Endothelial cell of umbilical vein (primary cell): ENCODE measurements at regions not wholly inside any gene's neighbourhood (a gene's known extent, or its start where the extent isn't known, plus 50 kb on each side); places are given as distances from the start of the nearest gene placed in this dataset.

Experiments used
- BruUV-seq: library from RNA; stranded (reverse); fragments of 400-500 nt; replicated peaks from 2 replicates; lab custom pipeline; 2021; lab: Mats Ljungman, UMichigan
- CTCF ChIA-PET: fragments of 300-600, 350-600 bp; sonication (Branson Sonifier 250); formaldehyde crosslinking; loops from one replicate; lab custom pipeline; 2021; ENCODE audit warnings: antibody characterized with exemption, inconsistent platforms; lab: Charles Lee
- POLR2A ChIA-PET: fragments of 300-600, 350-600 bp; sonication (Branson Sonifier 250); formaldehyde crosslinking; loops from one replicate; lab custom pipeline; 2021; ENCODE audit warnings: antibody characterized with exemption, inconsistent platforms; lab: Charles Lee
- DNase-seq: peaks from one replicate; pipeline ENCODE4 v3.0.0-alpha.2; 2011; ENCODE audit warnings: low read depth, low spot score
- FAIRE-seq: peaks from 2 replicates; lab custom pipeline; 2011; peaks lifted over from hg19 to GRCh38; lab: Jason Lieb, UNC
- H2AFZ ChIP-seq: 2 replicates; pipeline ENCODE4 v1.6.0; 2012; ENCODE audit warnings: low read depth, low read length, control low read depth, inconsistent platforms
- H3K27ac ChIP-seq: 2 replicates; pipeline ENCODE4 v1.5.1; 2011; ENCODE audit warnings: low read depth, mild to moderate bottlenecking, control low read depth, low read length, moderate library complexity; ENCODE audit not compliant: insufficient read depth
- H3K27me3 ChIP-seq, 2 experiments: 2 replicates each; pipeline versions ENCODE4 v1.6.0 to v1.6.1; 2011; ENCODE audit warnings: low read length in 2 of 2, mixed read lengths in 1 of 2; ENCODE audit not compliant: control insufficient read depth in 2 of 2, insufficient read depth in 2 of 2
- H3K36me3 ChIP-seq, 2 experiments: 2 replicates in 1 of 2; 3 replicates in 1 of 2; pipeline ENCODE4 v1.5.1; 2011; ENCODE audit warnings: low read length in 2 of 2, mild to moderate bottlenecking in 1 of 2, moderate library complexity in 1 of 2; ENCODE audit not compliant: control insufficient read depth in 2 of 2, insufficient read depth in 2 of 2; ENCODE audit errors: extremely low read depth in 1 of 2
- H3K4me1 ChIP-seq: 3 replicates; pipeline ENCODE4 v1.5.1; 2011; ENCODE audit warnings: mild to moderate bottlenecking, low read length; ENCODE audit not compliant: control insufficient read depth, insufficient read depth; ENCODE audit errors: extremely low read depth
- H3K4me2 ChIP-seq: 2 replicates; pipeline ENCODE4 v1.6.1; 2011; ENCODE audit warnings: low read length, control low read depth, mixed read lengths; ENCODE audit not compliant: insufficient read depth
- H3K4me3 ChIP-seq, 3 experiments: fragments of 200-600 bp in 1 of 3; sonication (generic), shearing (Covaris generic) in 1 of 3; replicated peaks in 1 of 3; 2 replicates each; pipeline ENCODE4 v1.5.1; 2011 to 2016; ENCODE audit warnings: control low read depth in 3 of 3, low read length in 3 of 3, mild to moderate bottlenecking in 2 of 3, inconsistent platforms in 1 of 3, low read depth in 1 of 3, moderate library complexity in 1 of 3; ENCODE audit not compliant: insufficient read depth in 1 of 3
- H3K79me2 ChIP-seq: 2 replicates; pipeline ENCODE4 v1.6.0; 2012; ENCODE audit warnings: low read length, inconsistent platforms; ENCODE audit not compliant: control insufficient read depth, insufficient read depth
- H3K9ac ChIP-seq: replicated peaks from 2 replicates; pipeline ENCODE3; 2011; ENCODE audit warnings: low read length, control low read depth; ENCODE audit not compliant: insufficient read depth; ENCODE audit errors: extremely low read depth
- H3K9me1 ChIP-seq: replicated peaks from 3 replicates; pipeline ENCODE4 v1.6.0; 2011; ENCODE audit warnings: mild to moderate bottlenecking, low read length; ENCODE audit not compliant: control insufficient read depth, insufficient read depth; ENCODE audit errors: extremely low read depth
- H3K9me3 ChIP-seq: replicated peaks from 2 replicates; pipeline ENCODE4 v1.5.1; 2012; ENCODE audit warnings: low read length, inconsistent platforms; ENCODE audit not compliant: control insufficient read depth, insufficient read depth
- H4K20me1 ChIP-seq: replicated peaks from 2 replicates; pipeline ENCODE3; 2011; ENCODE audit warnings: mild to moderate bottlenecking, low read length; ENCODE audit not compliant: control insufficient read depth, insufficient read depth; ENCODE audit errors: extremely low read depth
- EZH2 ChIP-seq: IDR thresholded peaks from 2 replicates; pipeline ENCODE4 v1.6.1; 2012; ENCODE audit warnings: borderline replicate concordance, low read depth, mild to moderate bottlenecking, moderate library complexity, low read length, inconsistent platforms; ENCODE audit not compliant: severe bottlenecking
- FOS ChIP-seq: IDR thresholded peaks from 2 replicates; pipeline ENCODE4 v1.6.1; 2011; ENCODE audit warnings: mild to moderate bottlenecking, low read length, moderate library complexity, borderline replicate concordance; ENCODE audit not compliant: insufficient read depth
- GATA2 ChIP-seq: IDR thresholded peaks from 2 replicates; pipeline ENCODE4 v1.7.0; 2011; ENCODE audit warnings: low read depth, mild to moderate bottlenecking, moderate library complexity, mixed read lengths, low read length; ENCODE audit not compliant: insufficient read length, insufficient read depth
- JUN ChIP-seq: IDR thresholded peaks from 2 replicates; pipeline ENCODE4 v1.6.1; 2011; ENCODE audit warnings: borderline replicate concordance, low read depth; ENCODE audit not compliant: insufficient read length, insufficient read depth
- POLR2A ChIP-seq: IDR thresholded peaks from 2 replicates; pipeline ENCODE4 v1.6.1; 2012; ENCODE audit warnings: low read depth, mild to moderate bottlenecking, control low read depth, low read length
- POLR2AphosphoS5 ChIP-seq: IDR thresholded peaks from 2 replicates; pipeline ENCODE4 v1.6.1; 2012; ENCODE audit warnings: low read depth, mild to moderate bottlenecking, control low read depth, low read length, moderate library complexity; ENCODE audit not compliant: insufficient read depth
- dilution Hi-C: fragments of 300-500 bp; cut with MboI; formaldehyde crosslinking; loops from one replicate; pipeline ENCODE4 v1.15.0; 2019; ENCODE audit warnings: low sequenced_read_pairs; ENCODE audit not compliant: extremely low pct_ligation_motif_present
- intact Hi-C: fragments of 100-400 bp; cut with micrococcal nuclease; formaldehyde crosslinking; loops from one replicate; pipeline ENCODE4 v1.10.0; 2022
- TF ChIP-seq, protein P1 (sequence below), 2 donors: IDR thresholded peaks; 1 replicate in 1 of 2; 2 replicates in 1 of 2; pipeline ENCODE4 v1.5.1; 2011; ENCODE audit warnings: low read length in 2 of 2, mild to moderate bottlenecking in 2 of 2, moderate library complexity in 2 of 2, control low read depth in 1 of 2, inconsistent platforms in 1 of 2, low read depth in 1 of 2; ENCODE audit not compliant: insufficient read depth in 1 of 2; ENCODE audit errors: extremely low read depth in 1 of 2
- TF ChIP-seq, protein P2 (sequence below): IDR thresholded peaks from 2 replicates; pipeline ENCODE4 v1.6.1; 2011; ENCODE audit not compliant: insufficient read depth, insufficient read length

DNA sequence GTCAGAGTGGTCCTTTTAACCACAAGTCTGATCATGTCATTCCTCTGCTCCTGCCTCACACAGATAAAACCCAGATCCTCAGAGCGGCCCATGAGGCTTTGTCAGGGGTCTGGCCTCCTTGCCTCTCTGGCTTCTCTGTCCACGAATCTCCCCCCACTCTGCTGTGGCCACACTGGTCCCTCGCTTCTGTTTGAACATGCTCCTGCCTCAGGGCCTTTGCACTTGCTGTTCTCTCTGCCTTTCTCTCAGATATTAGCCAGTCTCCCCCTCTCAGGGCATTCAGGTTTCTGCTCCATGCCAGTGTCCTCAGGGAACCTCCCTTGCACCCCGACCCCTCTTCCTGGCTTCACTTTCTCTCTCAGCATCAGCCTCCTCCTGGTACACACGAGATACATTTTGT is 518.5 kb downstream of the PREX1 start:
- dilution Hi-C loops, result no loop called here
- no TSS peak for BruUV-seq
- FAIRE-seq, result no peak

More for the DNA sequence above, 518.5 kb downstream of the PREX1 start:
- no peak overlapping the region for H3K9ac ChIP-seq
- peaks cover 8 to 11% of the 10 kb centered on the region in 2 experiments for H3K27me3 ChIP-seq
- no peak for DNase-seq
- no peaks in the 10 kb centered on the region for H3K9me1 ChIP-seq
- intact Hi-C loops, result no loop called here
- H2AFZ ChIP-seq, result no peak overlapping the region
- H3K4me2 ChIP-seq, result no peak overlapping the region
- H3K36me3 ChIP-seq, result no peaks in the 10 kb centered on the region
- no peak overlapping the region for H3K27ac ChIP-seq
- no peak overlapping the region for H3K4me3 ChIP-seq
- no peaks in the 10 kb centered on the region for H3K79me2 ChIP-seq
- CTCF ChIA-PET, result no interaction called here
- no peaks in the 10 kb centered on the region for H4K20me1 ChIP-seq
- no peak for TF ChIP-seq EZH2
- TF ChIP-seq GATA2, result no peak
- TF ChIP-seq FOS, result no peak
- TF ChIP-seq, protein P1, sequence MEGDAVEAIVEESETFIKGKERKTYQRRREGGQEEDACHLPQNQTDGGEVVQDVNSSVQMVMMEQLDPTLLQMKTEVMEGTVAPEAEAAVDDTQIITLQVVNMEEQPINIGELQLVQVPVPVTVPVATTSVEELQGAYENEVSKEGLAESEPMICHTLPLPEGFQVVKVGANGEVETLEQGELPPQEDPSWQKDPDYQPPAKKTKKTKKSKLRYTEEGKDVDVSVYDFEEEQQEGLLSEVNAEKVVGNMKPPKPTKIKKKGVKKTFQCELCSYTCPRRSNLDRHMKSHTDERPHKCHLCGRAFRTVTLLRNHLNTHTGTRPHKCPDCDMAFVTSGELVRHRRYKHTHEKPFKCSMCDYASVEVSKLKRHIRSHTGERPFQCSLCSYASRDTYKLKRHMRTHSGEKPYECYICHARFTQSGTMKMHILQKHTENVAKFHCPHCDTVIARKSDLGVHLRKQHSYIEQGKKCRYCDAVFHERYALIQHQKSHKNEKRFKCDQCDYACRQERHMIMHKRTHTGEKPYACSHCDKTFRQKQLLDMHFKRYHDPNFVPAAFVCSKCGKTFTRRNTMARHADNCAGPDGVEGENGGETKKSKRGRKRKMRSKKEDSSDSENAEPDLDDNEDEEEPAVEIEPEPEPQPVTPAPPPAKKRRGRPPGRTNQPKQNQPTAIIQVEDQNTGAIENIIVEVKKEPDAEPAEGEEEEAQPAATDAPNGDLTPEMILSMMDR (IDR thresholded peaks at IDR 0.05; ENCODE audit: extremely low read depth in 1 of 2, insufficient read depth in 1 of 2, low read depth in 1 of 2, low read length in 2 of 2), result no peak
- TF ChIP-seq POLR2A, result no peak
- no peak for TF ChIP-seq POLR2AphosphoS5
- TF ChIP-seq JUN, result no peak
- TF ChIP-seq, protein P2, sequence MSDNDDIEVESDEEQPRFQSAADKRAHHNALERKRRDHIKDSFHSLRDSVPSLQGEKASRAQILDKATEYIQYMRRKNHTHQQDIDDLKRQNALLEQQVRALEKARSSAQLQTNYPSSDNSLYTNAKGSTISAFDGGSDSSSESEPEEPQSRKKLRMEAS, result no peak
- H3K4me1 ChIP-seq, result no peaks in the 10 kb centered on the region
- no peaks in the 10 kb centered on the region for H3K9me3 ChIP-seq
- POLR2A ChIA-PET, result no interaction called here
